PC-3 (cell line): ENCODE measurements at regions not wholly inside any gene's neighbourhood (a gene's known extent, or its start where the extent isn't known, plus 50 kb on each side); places are given as distances from the start of the nearest gene placed in this dataset.

Experiments used
- CTCF ChIP-seq: fragments of 300-600 bp; sonication (generic); conservative IDR thresholded peaks from 2 replicates; pipeline ENCODE4 v1.5.1; 2017; ENCODE audit warnings: antibody characterized with exemption, low read depth, mild to moderate bottlenecking, low read length
- EZH2 ChIP-seq: fragments of 300-600 bp; sonication (generic); IDR thresholded peaks from one replicate; pipeline ENCODE4 v1.6.1; 2017; ENCODE audit warnings: antibody characterized with exemption, mild to moderate bottlenecking, low read length; ENCODE audit not compliant: unreplicated experiment

DNA sequence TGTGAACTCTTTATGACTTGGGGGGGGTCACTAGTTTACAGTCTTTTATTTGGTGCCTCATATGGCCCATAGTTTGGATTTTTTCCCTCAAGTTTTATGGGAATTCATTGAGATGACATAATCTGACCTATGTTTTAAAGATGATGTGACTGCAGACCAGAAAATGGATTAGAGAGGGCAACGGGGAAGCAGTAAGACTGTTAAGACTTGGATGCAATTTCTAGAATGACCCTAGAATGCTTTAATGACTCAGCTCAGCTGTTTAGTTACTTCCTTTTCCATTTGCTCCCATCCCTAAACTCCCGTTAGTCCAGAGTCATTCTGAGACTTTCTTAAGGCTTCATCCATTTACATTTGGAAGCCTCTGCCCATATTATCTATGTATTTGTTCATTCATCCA, 59.9 kb upstream of the PDGFRA start:
- TF ChIP-seq CTCF (no peak), EZH2 (no peak)
